Endothelial cell of umbilical vein (primary cell): ENCODE measurements at regions not wholly inside any gene's neighbourhood (a gene's known extent, or its start where the extent isn't known, plus 50 kb on each side); places are given as distances from the start of the nearest gene placed in this dataset.

ENCODE experiments used
- BruUV-seq: library from RNA; stranded (reverse); fragments of 400-500 nt; replicated peaks from 2 replicates; lab custom pipeline; 2021; lab: Mats Ljungman, UMichigan
- CTCF ChIA-PET: fragments of 300-600, 350-600 bp; sonication (Branson Sonifier 250); formaldehyde crosslinking; loops from one replicate; lab custom pipeline; 2021; ENCODE audit warnings: antibody characterized with exemption, inconsistent platforms; lab: Charles Lee
- POLR2A ChIA-PET: fragments of 300-600, 350-600 bp; sonication (Branson Sonifier 250); formaldehyde crosslinking; loops from one replicate; lab custom pipeline; 2021; ENCODE audit warnings: antibody characterized with exemption, inconsistent platforms; lab: Charles Lee
- DNase-seq: peaks from one replicate; pipeline ENCODE4 v3.0.0-alpha.2; 2011; ENCODE audit warnings: low read depth, low spot score
- FAIRE-seq: peaks from 2 replicates; lab custom pipeline; 2011; peaks lifted over from hg19 to GRCh38; lab: Jason Lieb, UNC
- H2AFZ ChIP-seq: 2 replicates; pipeline ENCODE4 v1.6.0; 2012; ENCODE audit warnings: low read depth, low read length, control low read depth, inconsistent platforms
- H3K27ac ChIP-seq: 2 replicates; pipeline ENCODE4 v1.5.1; 2011; ENCODE audit warnings: low read depth, mild to moderate bottlenecking, control low read depth, low read length, moderate library complexity; ENCODE audit not compliant: insufficient read depth
- H3K27me3 ChIP-seq, 2 experiments: 2 replicates each; pipeline versions ENCODE4 v1.6.0 to v1.6.1; 2011; ENCODE audit warnings: low read length in 2 of 2, mixed read lengths in 1 of 2; ENCODE audit not compliant: control insufficient read depth in 2 of 2, insufficient read depth in 2 of 2
- H3K36me3 ChIP-seq, 2 experiments: 2 replicates in 1 of 2; 3 replicates in 1 of 2; pipeline ENCODE4 v1.5.1; 2011; ENCODE audit warnings: low read length in 2 of 2, mild to moderate bottlenecking in 1 of 2, moderate library complexity in 1 of 2; ENCODE audit not compliant: control insufficient read depth in 2 of 2, insufficient read depth in 2 of 2; ENCODE audit errors: extremely low read depth in 1 of 2
- H3K4me1 ChIP-seq: 3 replicates; pipeline ENCODE4 v1.5.1; 2011; ENCODE audit warnings: mild to moderate bottlenecking, low read length; ENCODE audit not compliant: control insufficient read depth, insufficient read depth; ENCODE audit errors: extremely low read depth
- H3K4me2 ChIP-seq: 2 replicates; pipeline ENCODE4 v1.6.1; 2011; ENCODE audit warnings: low read length, control low read depth, mixed read lengths; ENCODE audit not compliant: insufficient read depth
- H3K4me3 ChIP-seq, 3 experiments: fragments of 200-600 bp in 1 of 3; sonication (generic), shearing (Covaris generic) in 1 of 3; replicated peaks in 1 of 3; 2 replicates each; pipeline ENCODE4 v1.5.1; 2011 to 2016; ENCODE audit warnings: control low read depth in 3 of 3, low read length in 3 of 3, mild to moderate bottlenecking in 2 of 3, inconsistent platforms in 1 of 3, low read depth in 1 of 3, moderate library complexity in 1 of 3; ENCODE audit not compliant: insufficient read depth in 1 of 3
- H3K79me2 ChIP-seq: 2 replicates; pipeline ENCODE4 v1.6.0; 2012; ENCODE audit warnings: low read length, inconsistent platforms; ENCODE audit not compliant: control insufficient read depth, insufficient read depth
- H3K9ac ChIP-seq: replicated peaks from 2 replicates; pipeline ENCODE3; 2011; ENCODE audit warnings: low read length, control low read depth; ENCODE audit not compliant: insufficient read depth; ENCODE audit errors: extremely low read depth
- H3K9me1 ChIP-seq: replicated peaks from 3 replicates; pipeline ENCODE4 v1.6.0; 2011; ENCODE audit warnings: mild to moderate bottlenecking, low read length; ENCODE audit not compliant: control insufficient read depth, insufficient read depth; ENCODE audit errors: extremely low read depth
- H3K9me3 ChIP-seq: replicated peaks from 2 replicates; pipeline ENCODE4 v1.5.1; 2012; ENCODE audit warnings: low read length, inconsistent platforms; ENCODE audit not compliant: control insufficient read depth, insufficient read depth
- H4K20me1 ChIP-seq: replicated peaks from 2 replicates; pipeline ENCODE3; 2011; ENCODE audit warnings: mild to moderate bottlenecking, low read length; ENCODE audit not compliant: control insufficient read depth, insufficient read depth; ENCODE audit errors: extremely low read depth
- CTCF ChIP-seq, 2 donors: IDR thresholded peaks; 1 replicate in 1 of 2; 2 replicates in 1 of 2; pipeline ENCODE4 v1.5.1; 2011; ENCODE audit warnings: low read length in 2 of 2, mild to moderate bottlenecking in 2 of 2, moderate library complexity in 2 of 2, control low read depth in 1 of 2, inconsistent platforms in 1 of 2, low read depth in 1 of 2; ENCODE audit not compliant: insufficient read depth in 1 of 2; ENCODE audit errors: extremely low read depth in 1 of 2
- EZH2 ChIP-seq: IDR thresholded peaks from 2 replicates; pipeline ENCODE4 v1.6.1; 2012; ENCODE audit warnings: borderline replicate concordance, low read depth, mild to moderate bottlenecking, moderate library complexity, low read length, inconsistent platforms; ENCODE audit not compliant: severe bottlenecking
- FOS ChIP-seq: IDR thresholded peaks from 2 replicates; pipeline ENCODE4 v1.6.1; 2011; ENCODE audit warnings: mild to moderate bottlenecking, low read length, moderate library complexity, borderline replicate concordance; ENCODE audit not compliant: insufficient read depth
- GATA2 ChIP-seq: IDR thresholded peaks from 2 replicates; pipeline ENCODE4 v1.7.0; 2011; ENCODE audit warnings: low read depth, mild to moderate bottlenecking, moderate library complexity, mixed read lengths, low read length; ENCODE audit not compliant: insufficient read length, insufficient read depth
- JUN ChIP-seq: IDR thresholded peaks from 2 replicates; pipeline ENCODE4 v1.6.1; 2011; ENCODE audit warnings: borderline replicate concordance, low read depth; ENCODE audit not compliant: insufficient read length, insufficient read depth
- MYC ChIP-seq: IDR thresholded peaks from one replicate; pipeline ENCODE4 v1.6.1; 2011; ENCODE audit warnings: mild to moderate bottlenecking, low read depth, low read length
- POLR2A ChIP-seq: IDR thresholded peaks from 2 replicates; pipeline ENCODE4 v1.6.1; 2012; ENCODE audit warnings: low read depth, mild to moderate bottlenecking, control low read depth, low read length
- POLR2AphosphoS5 ChIP-seq: IDR thresholded peaks from 2 replicates; pipeline ENCODE4 v1.6.1; 2012; ENCODE audit warnings: low read depth, mild to moderate bottlenecking, control low read depth, low read length, moderate library complexity; ENCODE audit not compliant: insufficient read depth
- dilution Hi-C: fragments of 300-500 bp; cut with MboI; formaldehyde crosslinking; loops from one replicate; pipeline ENCODE4 v1.15.0; 2019; ENCODE audit warnings: low sequenced_read_pairs; ENCODE audit not compliant: extremely low pct_ligation_motif_present
- intact Hi-C: fragments of 100-400 bp; cut with micrococcal nuclease; formaldehyde crosslinking; loops from one replicate; pipeline ENCODE4 v1.10.0; 2022
- TF ChIP-seq, protein P1 (sequence below): IDR thresholded peaks from 2 replicates; pipeline ENCODE4 v1.6.1; 2011; ENCODE audit not compliant: insufficient read depth, insufficient read length

- DNase-seq = peak; percentile 70
- Histone ChIP-seq H3K9me3 (no peaks in the 10 kb centered on the region), H3K27ac (no peak overlapping the region), H3K9ac (no peak overlapping the region), H3K4me3 (no peak overlapping the region), H3K27me3 (no peaks in the 10 kb centered on the region), H3K4me2 (peak overlapping the region; percentile 33), H2AFZ (peak overlapping the region; percentile 47), H3K36me3 (no peaks in the 10 kb centered on the region), H4K20me1 (no peaks in the 10 kb centered on the region), H3K4me1 (peaks cover 10% of the 10 kb centered on the region), H3K9me1 (no peaks in the 10 kb centered on the region), H3K79me2 (no peaks in the 10 kb centered on the region)
- CTCF ChIA-PET = interaction anchor here (1.1 to 2.8 kb wide), 4 partner anchors 10 to 173 kb away, joined by 3 to 14 read pairs (median 8); no protein-coding TSS in a partner anchor
- BruUV-seq = no TSS peak
- peak; percentile 64 for FAIRE-seq
- POLR2A ChIA-PET = interaction anchor here (0.6 kb wide), 1 partner anchor 109 kb away, joined by 4 read pairs; no protein-coding TSS in a partner anchor
- dilution Hi-C loops (no loop called here), intact Hi-C loops (no loop called here)
- TF ChIP-seq GATA2 (peak; percentile 86), CTCF (IDR thresholded peaks at IDR 0.05; ENCODE audit: extremely low read depth in 1 of 2, insufficient read depth in 1 of 2, low read depth in 1 of 2, low read length in 2 of 2) (no peak), POLR2AphosphoS5 (no peak)
These were observed 1204.0 kb upstream of the ZEB2 start for GRCh38 chr2:145723872-145724271.

DNA sequence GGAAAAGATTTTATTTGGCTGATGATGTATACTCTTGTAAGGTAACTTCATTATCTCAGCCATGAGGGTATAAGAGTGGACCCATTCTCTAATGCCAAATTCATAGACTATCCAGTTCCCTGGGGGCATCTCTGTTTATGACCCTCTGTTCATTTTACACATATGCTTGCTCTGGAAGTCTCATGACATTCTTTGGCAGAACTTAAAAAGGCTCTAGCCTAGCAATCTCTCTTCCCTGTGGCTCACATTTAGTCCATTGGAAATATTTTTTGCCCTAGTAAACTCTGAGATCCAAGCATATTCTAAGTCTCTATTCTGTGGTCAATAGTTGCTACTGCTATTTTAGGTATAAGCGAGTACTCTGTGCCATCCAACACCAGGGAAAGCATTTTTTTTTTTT lies 1201.8 kb upstream of the ZEB2 start:
- Histone ChIP-seq H4K20me1 (no peaks in the 10 kb centered on the region), H3K36me3 (no peaks in the 10 kb centered on the region), H3K27me3 (no peaks in the 10 kb centered on the region), H3K9me3 (no peaks in the 10 kb centered on the region), H3K9me1 (no peaks in the 10 kb centered on the region), H2AFZ (no peak overlapping the region), H3K4me2 (no peak overlapping the region), H3K4me1 (peaks cover 10% of the 10 kb centered on the region), H3K79me2 (no peaks in the 10 kb centered on the region), H3K9ac (no peak overlapping the region), H3K4me3 (no peak overlapping the region), H3K27ac (no peak overlapping the region)
- dilution Hi-C loops (no loop called here), intact Hi-C loops (no loop called here)
- BruUV-seq = no TSS peak
- ChIA-PET POLR2A (no interaction called here), CTCF (no interaction called here)
- FAIRE-seq = no peak
- no peak for TF ChIP-seq JUN
- TF ChIP-seq, protein P1, sequence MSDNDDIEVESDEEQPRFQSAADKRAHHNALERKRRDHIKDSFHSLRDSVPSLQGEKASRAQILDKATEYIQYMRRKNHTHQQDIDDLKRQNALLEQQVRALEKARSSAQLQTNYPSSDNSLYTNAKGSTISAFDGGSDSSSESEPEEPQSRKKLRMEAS = no peak
- TF ChIP-seq MYC = no peak
- TF ChIP-seq GATA2 = no peak
- TF ChIP-seq POLR2A = no peak
- TF ChIP-seq CTCF (IDR thresholded peaks at IDR 0.05; ENCODE audit: extremely low read depth in 1 of 2, insufficient read depth in 1 of 2, low read depth in 1 of 2, low read length in 2 of 2) = no peak
- no peak for TF ChIP-seq POLR2AphosphoS5
- TF ChIP-seq FOS = no peak
- no peak for TF ChIP-seq EZH2
- DNase-seq = no peak
